ENCODE measurements at regions not wholly inside any gene's neighbourhood (a gene's known extent, or its start where the extent isn't known, plus 50 kb on each side); places are given as distances from the start of the nearest gene placed in this dataset.

GRCh38 chr18:38941711-38942561, 1376.3 kb upstream of the CELF4 start:
- H3K4me3 ChIP-seq (ENCODE audit: insufficient read length, low read depth), result no peak overlapping the region
- TF ChIP-seq SUZ12 (IDR thresholded peaks at IDR 0.05; ENCODE audit: extremely low read depth, insufficient read depth, insufficient read length) (no peak), YY1 (IDR thresholded peaks at IDR 0.05; ENCODE audit: insufficient read depth, insufficient read length) (no peak), ZNF274 (IDR thresholded peaks at IDR 0.05; ENCODE audit: low read depth, low read length) (no peak)
- DNase-seq (ENCODE audit: low read depth, low spot score), result no peak

GRCh38 chr18:38940863-38941531, 1375.4 kb upstream of the CELF4 start:
- no peak for DNase-seq (ENCODE audit: low read depth, low spot score)

More at GRCh38 chr18:38941711-38942561, 1376.3 kb upstream of the CELF4 start:
- no peaks in the 10 kb centered on the region for H3K36me3 ChIP-seq (ENCODE audit: insufficient read depth, insufficient read length, low read length)
- no peaks in the 10 kb centered on the region for H3K27me3 ChIP-seq (ENCODE audit: insufficient read depth, insufficient read length)
- H3K9me3 ChIP-seq (ENCODE audit: insufficient read depth, low read length), result peaks cover 21% of the 10 kb centered on the region
- H3K9ac ChIP-seq (ENCODE audit: insufficient read length, low read depth), result no peak overlapping the region
- H3K4me1 ChIP-seq (ENCODE audit: insufficient read depth, insufficient read length), result no peaks in the 10 kb centered on the region

GRCh38 chr18:38940475-38940862, 1374.9 kb upstream of the CELF4 start:
- TF ChIP-seq ZNF274 (IDR thresholded peaks at IDR 0.05; ENCODE audit: low read depth, low read length) (no peak), SUZ12 (IDR thresholded peaks at IDR 0.05; ENCODE audit: extremely low read depth, insufficient read depth, insufficient read length) (no peak), YY1 (IDR thresholded peaks at IDR 0.05; ENCODE audit: insufficient read depth, insufficient read length) (no peak)
- no peak for DNase-seq (ENCODE audit: low read depth, low spot score)
- H3K4me3 ChIP-seq (ENCODE audit: insufficient read length, low read depth), result no peak overlapping the region
- H3K9ac ChIP-seq (ENCODE audit: insufficient read length, low read depth), result no peak overlapping the region
- peaks cover 17% of the 10 kb centered on the region for H3K9me3 ChIP-seq (ENCODE audit: insufficient read depth, low read length)
- no peaks in the 10 kb centered on the region for H3K27me3 ChIP-seq (ENCODE audit: insufficient read depth, insufficient read length)
- no peaks in the 10 kb centered on the region for H3K4me1 ChIP-seq (ENCODE audit: insufficient read depth, insufficient read length)
- H3K36me3 ChIP-seq (ENCODE audit: insufficient read depth, insufficient read length, low read length), result no peaks in the 10 kb centered on the region

More at GRCh38 chr18:38940863-38941531, 1375.4 kb upstream of the CELF4 start:
- H3K4me1 ChIP-seq (ENCODE audit: insufficient read depth, insufficient read length), result no peaks in the 10 kb centered on the region
- TF ChIP-seq YY1 (IDR thresholded peaks at IDR 0.05; ENCODE audit: insufficient read depth, insufficient read length), result no peak
- TF ChIP-seq ZNF274 (IDR thresholded peaks at IDR 0.05; ENCODE audit: low read depth, low read length), result no peak
- no peak for TF ChIP-seq SUZ12 (IDR thresholded peaks at IDR 0.05; ENCODE audit: extremely low read depth, insufficient read depth, insufficient read length)
- H3K36me3 ChIP-seq (ENCODE audit: insufficient read depth, insufficient read length, low read length), result no peaks in the 10 kb centered on the region
- H3K4me3 ChIP-seq (ENCODE audit: insufficient read length, low read depth), result no peak overlapping the region
- no peaks in the 10 kb centered on the region for H3K27me3 ChIP-seq (ENCODE audit: insufficient read depth, insufficient read length)
- H3K9ac ChIP-seq (ENCODE audit: insufficient read length, low read depth), result no peak overlapping the region
- H3K9me3 ChIP-seq (ENCODE audit: insufficient read depth, low read length), result peaks cover 21% of the 10 kb centered on the region

- no peaks in the 10 kb centered on the region for H3K4me1 ChIP-seq (ENCODE audit: insufficient read depth, insufficient read length)
- H3K9me3 ChIP-seq (ENCODE audit: insufficient read depth, low read length), result no peaks in the 10 kb centered on the region
- TF ChIP-seq YY1 (IDR thresholded peaks at IDR 0.05; ENCODE audit: insufficient read depth, insufficient read length) (no peak), SUZ12 (IDR thresholded peaks at IDR 0.05; ENCODE audit: extremely low read depth, insufficient read depth, insufficient read length) (no peak), ZNF274 (IDR thresholded peaks at IDR 0.05; ENCODE audit: low read depth, low read length) (no peak)
- H3K27me3 ChIP-seq (ENCODE audit: insufficient read depth, insufficient read length), result no peaks in the 10 kb centered on the region
- no peak overlapping the region for H3K9ac ChIP-seq (ENCODE audit: insufficient read length, low read depth)
- H3K4me3 ChIP-seq (ENCODE audit: insufficient read length, low read depth), result no peak overlapping the region
- H3K36me3 ChIP-seq (ENCODE audit: insufficient read depth, insufficient read length, low read length), result no peaks in the 10 kb centered on the region
- no peak for DNase-seq (ENCODE audit: low read depth, low spot score)
Observed at GRCh38 chr18:38933910-38934510, 1368.4 kb upstream of the CELF4 start.

GRCh38 chr18:38933322-38933721, 1367.7 kb upstream of the CELF4 start:
- no peak overlapping the region for H3K4me3 ChIP-seq (ENCODE audit: insufficient read length, low read depth)
- no peaks in the 10 kb centered on the region for H3K9me3 ChIP-seq (ENCODE audit: insufficient read depth, low read length)
- H3K27me3 ChIP-seq (ENCODE audit: insufficient read depth, insufficient read length), result no peaks in the 10 kb centered on the region
- no peaks in the 10 kb centered on the region for H3K36me3 ChIP-seq (ENCODE audit: insufficient read depth, insufficient read length, low read length)
- TF ChIP-seq YY1 (IDR thresholded peaks at IDR 0.05; ENCODE audit: insufficient read depth, insufficient read length), result no peak
- no peak for TF ChIP-seq ZNF274 (IDR thresholded peaks at IDR 0.05; ENCODE audit: low read depth, low read length)
- no peak for TF ChIP-seq SUZ12 (IDR thresholded peaks at IDR 0.05; ENCODE audit: extremely low read depth, insufficient read depth, insufficient read length)
- H3K4me1 ChIP-seq (ENCODE audit: insufficient read depth, insufficient read length), result no peaks in the 10 kb centered on the region
- no peak overlapping the region for H3K9ac ChIP-seq (ENCODE audit: insufficient read length, low read depth)
- no peak for DNase-seq (ENCODE audit: low read depth, low spot score)

- no peak overlapping the region for H3K4me3 ChIP-seq (ENCODE audit: insufficient read length, low read depth)
- no peak for DNase-seq (ENCODE audit: low read depth, low spot score)
- H3K36me3 ChIP-seq (ENCODE audit: insufficient read depth, insufficient read length, low read length), result no peaks in the 10 kb centered on the region
- H3K9ac ChIP-seq (ENCODE audit: insufficient read length, low read depth), result no peak overlapping the region
- no peaks in the 10 kb centered on the region for H3K4me1 ChIP-seq (ENCODE audit: insufficient read depth, insufficient read length)
- H3K27me3 ChIP-seq (ENCODE audit: insufficient read depth, insufficient read length), result no peaks in the 10 kb centered on the region
- H3K9me3 ChIP-seq (ENCODE audit: insufficient read depth, low read length), result no peaks in the 10 kb centered on the region
- TF ChIP-seq YY1 (IDR thresholded peaks at IDR 0.05; ENCODE audit: insufficient read depth, insufficient read length) (no peak), ZNF274 (IDR thresholded peaks at IDR 0.05; ENCODE audit: low read depth, low read length) (no peak), SUZ12 (IDR thresholded peaks at IDR 0.05; ENCODE audit: extremely low read depth, insufficient read depth, insufficient read length) (no peak)
Observed at GRCh38 chr18:38932752-38933151, 1367.2 kb upstream of the CELF4 start.

- H3K9ac ChIP-seq (ENCODE audit: insufficient read length, low read depth), result no peak overlapping the region
- TF ChIP-seq ZNF274 (IDR thresholded peaks at IDR 0.05; ENCODE audit: low read depth, low read length) (no peak), SUZ12 (IDR thresholded peaks at IDR 0.05; ENCODE audit: extremely low read depth, insufficient read depth, insufficient read length) (no peak), YY1 (IDR thresholded peaks at IDR 0.05; ENCODE audit: insufficient read depth, insufficient read length) (no peak)
Observed at GRCh38 chr18:38931754-38932050, 1366.1 kb upstream of the CELF4 start.

More at GRCh38 chr18:38931754-38932050, 1366.1 kb upstream of the CELF4 start:
- no peak for DNase-seq (ENCODE audit: low read depth, low spot score)
- Histone ChIP-seq H3K4me3 (ENCODE audit: insufficient read length, low read depth) (no peak overlapping the region), H3K36me3 (ENCODE audit: insufficient read depth, insufficient read length, low read length) (no peaks in the 10 kb centered on the region), H3K27me3 (ENCODE audit: insufficient read depth, insufficient read length) (no peaks in the 10 kb centered on the region), H3K9me3 (ENCODE audit: insufficient read depth, low read length) (no peaks in the 10 kb centered on the region), H3K4me1 (ENCODE audit: insufficient read depth, insufficient read length) (no peaks in the 10 kb centered on the region)

Measured in NT2/D1 (cell line).